Activated CD4-positive, alpha-beta T cell treated with anti-CD3 and anti-CD28 coated beads, Interleukin-2, amount 50 U/mL, for 48 hours (primary cell): ENCODE measurements at regions not wholly inside any gene's neighbourhood (a gene's known extent, or its start where the extent isn't known, plus 50 kb on each side); places are given as distances from the start of the nearest gene placed in this dataset.

Experiments used
- DNase-seq, 2 experiments: peaks; one replicate each; pipeline ENCODE4 v3.0.0-alpha.2; 2020

- no peak for DNase-seq
These were observed 1620.0 kb downstream of the SUCLG1 start for GRCh38 chr2:82839036-82839435.

- DNase-seq: no peak
These were observed 1621.3 kb downstream of the SUCLG1 start for GRCh38 chr2:82837588-82838304.

GRCh38 chr2:82834893-82835292 lies 1624.2 kb downstream of the SUCLG1 start:
- no peak for DNase-seq

- DNase-seq: no peak
These were observed 1631.7 kb downstream of the SUCLG1 start for GRCh38 chr2:82827426-82827825.

- DNase-seq: no peak
These were observed 1632.6 kb downstream of the SUCLG1 start for GRCh38 chr2:82826437-82826836.

- DNase-seq: no peak
These were observed 1633.5 kb downstream of the SUCLG1 start for GRCh38 chr2:82825410-82826090.

GRCh38 chr2:82823892-82824291 lies 1635.2 kb downstream of the SUCLG1 start:
- DNase-seq: no peak

- DNase-seq: no peak
These were observed 1639.1 kb downstream of the SUCLG1 start for GRCh38 chr2:82819951-82820350.

- DNase-seq: no peak
These were observed 1644.9 kb downstream of the SUCLG1 start for GRCh38 chr2:82814146-82814545.

GRCh38 chr2:82811946-82812345 lies 1647.1 kb downstream of the SUCLG1 start:
- DNase-seq: no peak

GRCh38 chr2:82803307-82803706 lies 1655.8 kb downstream of the SUCLG1 start:
- DNase-seq: no peak

- DNase-seq: no peak
These were observed 1661.6 kb downstream of the SUCLG1 start for GRCh38 chr2:82797469-82797868.

GRCh38 chr2:82796132-82796531 lies 1662.9 kb downstream of the SUCLG1 start:
- DNase-seq: no peak

- no peak for DNase-seq
These were observed 1663.6 kb downstream of the SUCLG1 start for GRCh38 chr2:82795446-82795845.

GRCh38 chr2:82793711-82794435 lies 1665.2 kb downstream of the SUCLG1 start:
- DNase-seq: no peak

GRCh38 chr2:82792316-82792715 lies 1666.8 kb downstream of the SUCLG1 start:
- DNase-seq: no peak

GRCh38 chr2:82790206-82791021 lies 1668.7 kb downstream of the SUCLG1 start:
- no peak for DNase-seq

- no peak for DNase-seq
These were observed 1669.3 kb downstream of the SUCLG1 start for GRCh38 chr2:82789851-82790205.

GRCh38 chr2:82781176-82781915 lies 1677.7 kb downstream of the SUCLG1 start:
- no peak for DNase-seq

- no peak for DNase-seq
These were observed 1679.0 kb downstream of the SUCLG1 start for GRCh38 chr2:82780050-82780449.

GRCh38 chr2:82752396-82752795 lies 1706.7 kb downstream of the SUCLG1 start:
- DNase-seq: no peak

- no peak for DNase-seq
These were observed 1710.4 kb downstream of the SUCLG1 start for GRCh38 chr2:82748653-82749052.
